GM21717 (cell line): ENCODE measurements at regions not wholly inside any gene's neighbourhood (a gene's known extent, or its start where the extent isn't known, plus 50 kb on each side); places are given as distances from the start of the nearest gene placed in this dataset.

ENCODE experiments used
- ATAC-seq: cut with Tn5 transposase; IDR thresholded peaks from one replicate; pipeline ENCODE4 v1.9.1; 2021; ENCODE audit warnings: mild to moderate bottlenecking, moderate library complexity; ENCODE audit not compliant: unreplicated experiment

DNA sequence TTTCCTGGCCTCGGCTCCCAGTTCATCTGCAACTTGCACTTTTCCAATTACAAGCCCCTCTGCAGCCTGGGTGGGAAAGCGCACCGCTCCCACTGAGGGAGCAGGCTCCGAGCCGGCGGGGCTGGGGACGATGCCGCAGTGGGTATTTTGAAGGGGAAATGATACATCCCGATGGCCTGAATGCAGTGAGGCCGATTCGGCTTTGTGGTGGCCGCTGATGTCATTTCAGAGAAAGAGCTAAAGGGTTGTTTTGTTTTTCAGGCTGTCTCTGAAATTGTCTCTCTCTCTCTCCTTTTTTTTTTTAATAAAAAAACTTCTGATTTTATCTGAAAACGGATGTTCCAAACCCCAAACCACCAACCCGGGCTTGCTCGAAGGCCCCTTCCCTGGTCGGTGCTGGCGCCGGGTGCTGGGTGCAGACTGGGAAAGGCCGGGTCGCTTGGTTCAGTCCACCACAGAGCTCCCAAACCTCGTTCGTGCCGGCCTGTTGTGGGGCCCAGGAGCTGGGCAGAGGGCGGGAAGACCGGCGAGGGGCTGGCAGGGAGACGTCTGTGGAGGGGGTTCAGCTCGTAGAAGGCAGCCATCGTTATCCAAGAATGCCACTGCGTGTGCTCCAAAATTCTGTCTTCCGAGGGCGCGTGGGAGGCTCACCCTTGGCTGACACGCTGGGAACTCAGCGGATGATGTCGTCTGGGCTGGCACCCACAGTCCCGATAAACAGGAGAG lies 102.8 kb downstream of the FOXL1 start:
- no peak for ATAC-seq

- ATAC-seq, result no peak
Measured at GRCh38 chr16:86681757-86682106, 103.4 kb downstream of the FOXL1 start.

DNA sequence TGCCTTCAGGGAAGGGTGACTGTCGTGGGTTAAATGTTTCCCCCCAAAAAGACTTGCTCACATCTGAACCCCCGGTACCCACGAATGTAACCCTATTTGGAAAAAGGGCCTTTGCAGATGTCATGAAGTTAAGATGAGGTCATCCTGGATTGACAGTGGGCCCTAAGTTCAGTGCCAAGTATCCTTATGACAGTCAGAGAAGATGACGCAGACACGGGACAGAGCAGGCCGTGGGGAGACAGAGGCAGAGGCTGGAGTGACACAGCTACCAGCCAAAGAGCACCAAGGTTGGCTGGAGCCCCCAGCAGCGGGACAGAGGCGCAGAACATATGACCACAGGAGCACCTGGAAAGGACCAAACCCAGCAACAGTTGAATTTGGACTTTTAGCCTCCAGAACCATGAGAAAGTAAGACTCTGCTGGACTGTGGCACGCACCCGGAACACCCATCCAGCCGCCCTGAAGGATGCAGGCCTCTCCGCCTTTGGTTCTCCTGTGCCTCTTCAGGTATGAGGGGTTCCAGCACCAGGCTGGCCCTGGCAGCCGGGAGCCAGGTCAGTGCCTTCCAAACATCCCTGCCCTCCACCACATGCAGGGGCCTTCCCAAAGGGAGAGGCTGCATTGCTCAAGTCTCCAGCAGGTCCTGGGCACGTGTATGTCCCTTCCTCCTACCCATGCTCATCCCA lies 104.0 kb downstream of the FOXL1 start:
- no peak for ATAC-seq

DNA sequence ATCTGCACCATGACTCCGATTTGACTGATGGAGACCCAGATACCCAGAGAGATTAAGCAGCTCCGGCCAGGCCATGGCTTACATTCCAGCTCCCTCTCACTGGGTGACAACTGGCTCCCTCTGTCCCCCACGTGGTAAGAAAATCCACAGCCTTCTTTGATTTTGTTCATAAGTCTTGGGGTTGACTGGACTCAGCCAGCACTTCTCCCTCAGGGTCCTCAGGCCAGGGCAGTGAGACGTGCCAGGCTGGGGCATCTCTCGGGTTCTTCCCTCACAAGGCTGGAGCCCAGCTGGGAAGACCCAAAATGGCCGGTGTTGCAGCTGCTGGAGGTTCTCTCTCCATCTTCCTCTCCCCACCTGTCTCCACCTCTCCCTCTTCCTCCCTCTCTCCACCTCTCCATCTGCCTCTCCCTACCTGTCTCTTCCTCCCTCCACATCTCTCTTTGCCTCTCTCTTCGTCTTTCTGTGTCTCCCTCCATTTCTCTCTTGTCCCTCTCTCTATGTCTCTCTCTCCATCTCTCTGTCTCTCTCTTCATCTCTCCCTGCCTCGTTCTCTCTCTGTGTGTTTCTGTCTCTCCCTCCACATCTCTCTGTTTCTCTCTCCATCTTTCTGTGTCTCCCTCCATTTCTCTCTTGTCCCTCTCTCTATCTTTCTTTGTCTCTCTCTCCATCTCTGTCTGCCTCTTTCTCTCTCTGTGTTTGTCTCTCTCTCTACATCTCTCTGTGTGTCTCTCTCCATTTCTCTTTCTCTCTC lies 105.3 kb downstream of the FOXL1 start:
- no peak for ATAC-seq

GRCh38 chr16:86685076-86685475 lies 106.7 kb downstream of the FOXL1 start:
- no peak for ATAC-seq

DNA sequence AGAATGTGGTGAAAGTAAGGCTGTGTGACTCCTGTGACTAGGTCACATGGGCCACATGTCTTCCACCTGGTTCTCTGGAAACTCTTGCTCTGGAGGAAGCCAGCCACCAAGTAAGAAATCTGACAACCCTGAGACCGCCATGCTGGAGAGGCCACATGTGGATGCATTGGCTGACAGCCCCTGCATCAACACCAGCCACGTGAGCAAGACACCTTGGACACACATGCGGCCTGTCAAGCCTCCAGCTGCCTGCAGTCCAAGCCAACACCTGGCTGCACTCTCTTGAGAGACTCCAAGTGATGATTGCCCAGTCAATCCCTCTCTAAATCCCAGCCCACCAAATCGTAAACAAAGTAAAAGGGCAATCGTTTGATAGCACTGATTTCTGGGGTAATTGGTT lies 112.6 kb downstream of the FOXL1 start:
- no peak for ATAC-seq

- ATAC-seq, result no peak
Measured at GRCh38 chr16:86692426-86692825, 114.1 kb downstream of the FOXL1 start.

DNA sequence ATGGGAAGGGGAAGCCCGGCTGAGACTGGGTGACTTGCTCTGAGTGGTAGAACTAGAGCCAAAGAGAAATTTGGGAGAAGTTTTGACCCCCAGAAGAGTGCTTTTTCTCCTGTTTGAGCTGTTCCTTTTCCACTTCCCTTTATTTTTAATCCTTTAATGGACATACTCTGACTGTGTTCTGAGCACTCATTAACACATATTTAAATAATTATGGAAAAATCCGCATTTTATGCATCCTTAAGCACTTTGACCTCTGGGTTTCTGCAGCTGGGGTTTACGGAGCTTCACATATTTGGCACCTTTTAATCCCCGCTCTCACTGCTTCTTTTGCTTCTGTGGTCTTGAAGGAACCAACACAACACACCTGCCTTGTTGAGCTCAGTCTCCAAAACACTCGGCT lies 114.7 kb downstream of the FOXL1 start:
- ATAC-seq, result no peak

DNA sequence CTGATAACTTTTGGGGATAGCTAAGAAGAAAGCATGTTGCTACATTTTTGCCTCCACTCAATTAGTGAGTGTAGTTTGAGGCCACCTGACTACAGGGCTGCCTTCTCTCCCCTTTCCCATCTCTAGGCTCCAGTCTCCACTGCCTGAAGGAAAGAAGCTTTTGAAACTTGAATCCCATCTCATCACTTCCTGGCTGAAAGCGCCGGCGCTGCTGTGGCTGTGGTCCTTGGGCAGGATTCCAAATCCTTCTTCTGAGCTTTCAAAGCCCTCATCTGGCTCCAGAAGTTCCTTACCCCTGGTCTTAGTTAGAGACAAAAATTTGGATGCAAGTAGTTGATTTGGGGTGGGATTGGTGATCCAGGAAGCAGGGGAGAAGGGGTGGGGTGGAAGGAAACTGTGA lies 119.4 kb downstream of the FOXL1 start:
- ATAC-seq, result no peak

- ATAC-seq, result no peak
Measured at GRCh38 chr16:86700046-86700945, 121.9 kb downstream of the FOXL1 start.

DNA sequence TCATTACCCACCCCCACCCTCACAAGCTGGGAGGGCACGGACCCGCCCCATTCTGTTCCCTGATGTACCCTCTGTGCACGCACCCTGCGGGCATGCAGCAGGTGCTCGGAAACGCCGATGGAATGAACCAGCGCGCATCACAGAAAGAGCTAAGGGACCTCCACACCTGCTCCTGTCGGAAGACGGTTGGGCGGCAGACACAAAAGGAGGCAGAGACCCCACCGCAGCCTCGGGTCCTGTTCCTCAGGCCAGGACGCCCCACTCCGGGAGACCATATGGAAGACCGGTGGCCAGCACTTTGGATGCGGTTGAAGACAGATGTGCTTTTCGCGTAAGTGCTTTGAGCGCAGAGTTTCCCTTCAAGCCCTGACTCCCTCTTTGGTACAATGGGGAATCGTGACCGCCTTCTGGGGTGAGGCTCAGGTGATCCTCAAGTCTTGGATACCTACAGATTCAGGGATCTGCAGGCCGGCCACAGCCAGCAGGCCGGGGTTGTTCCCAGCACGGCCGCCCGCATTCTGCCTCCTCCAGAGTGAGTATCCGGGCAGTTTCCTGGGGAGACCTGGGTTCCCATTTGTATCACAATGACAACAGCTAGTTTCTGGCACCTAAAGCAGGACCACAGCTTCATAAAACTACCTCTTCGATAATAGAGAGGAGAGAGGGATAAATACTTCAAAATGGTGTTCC lies 123.1 kb downstream of the FOXL1 start:
- no peak for ATAC-seq

DNA sequence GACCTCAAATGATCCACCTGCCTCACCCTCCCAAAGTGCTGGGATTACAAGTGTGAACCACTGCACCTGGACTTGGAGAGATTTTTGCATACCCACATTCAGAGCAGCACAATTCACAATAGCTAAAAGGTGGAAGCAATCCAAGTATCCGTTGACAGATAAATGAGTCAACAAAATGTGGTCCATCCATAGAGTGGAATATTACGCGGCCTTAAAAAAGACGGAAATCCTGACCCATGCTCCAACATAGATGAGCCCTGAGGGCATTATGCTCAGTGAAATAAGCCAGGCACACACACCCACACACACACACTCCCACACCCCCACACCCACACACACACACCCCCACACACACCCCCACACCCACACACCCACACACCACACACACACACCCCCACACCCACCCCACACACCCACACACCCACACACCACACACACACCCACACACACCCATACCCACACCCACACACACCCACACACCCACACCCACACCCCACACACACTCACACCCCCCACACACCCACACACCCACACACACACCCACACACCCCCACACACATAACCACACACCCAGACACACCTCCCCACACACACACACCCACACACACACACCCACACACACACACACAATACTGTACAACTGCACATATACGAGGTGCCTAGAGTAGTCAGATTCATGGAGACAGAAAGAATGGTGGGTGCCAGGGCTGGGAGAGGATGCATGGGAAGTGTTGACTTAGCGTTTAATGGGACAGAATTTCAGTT lies 124.7 kb downstream of the FOXL1 start:
- no peak for ATAC-seq

DNA sequence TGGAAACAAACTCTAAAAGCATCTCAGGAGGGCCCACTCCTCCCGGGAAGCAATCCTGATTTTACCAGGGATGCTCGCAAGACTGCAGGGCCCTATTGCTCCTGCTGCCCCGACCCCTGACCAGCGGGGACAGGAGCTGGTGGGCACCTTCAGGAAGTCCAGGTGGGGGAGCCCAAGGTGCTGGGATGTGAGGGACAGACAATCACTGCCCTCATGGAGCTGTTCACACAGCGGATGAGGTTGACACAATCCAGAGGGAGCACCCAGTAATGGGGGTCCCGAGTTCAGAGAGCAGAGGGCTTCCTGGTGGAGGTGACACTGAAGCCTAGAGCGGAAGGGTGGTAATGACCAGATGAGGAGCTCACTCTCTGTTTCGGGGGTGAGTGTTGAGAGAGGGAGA lies 126.2 kb downstream of the FOXL1 start:
- ATAC-seq, result no peak

DNA sequence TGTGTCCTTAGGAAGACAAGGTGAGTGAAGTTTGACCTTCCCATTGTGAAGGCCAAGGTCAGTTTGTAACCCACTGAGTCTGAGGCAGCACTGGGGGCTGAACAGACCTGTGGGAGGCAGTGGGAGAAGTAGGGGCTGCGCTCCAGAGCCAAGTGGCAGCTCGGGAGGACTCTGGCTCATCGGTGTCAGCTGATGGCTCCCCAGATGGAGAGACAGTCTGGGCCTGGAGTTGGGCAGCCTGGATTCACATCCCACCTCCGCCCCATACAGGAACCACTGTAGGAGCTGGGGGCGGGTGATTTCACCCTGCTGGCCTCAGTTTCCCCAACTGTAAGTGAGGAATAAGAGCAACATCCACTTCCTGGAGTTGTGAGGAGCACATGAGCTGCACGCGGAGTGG lies 128.4 kb downstream of the FOXL1 start:
- ATAC-seq, result no peak

DNA sequence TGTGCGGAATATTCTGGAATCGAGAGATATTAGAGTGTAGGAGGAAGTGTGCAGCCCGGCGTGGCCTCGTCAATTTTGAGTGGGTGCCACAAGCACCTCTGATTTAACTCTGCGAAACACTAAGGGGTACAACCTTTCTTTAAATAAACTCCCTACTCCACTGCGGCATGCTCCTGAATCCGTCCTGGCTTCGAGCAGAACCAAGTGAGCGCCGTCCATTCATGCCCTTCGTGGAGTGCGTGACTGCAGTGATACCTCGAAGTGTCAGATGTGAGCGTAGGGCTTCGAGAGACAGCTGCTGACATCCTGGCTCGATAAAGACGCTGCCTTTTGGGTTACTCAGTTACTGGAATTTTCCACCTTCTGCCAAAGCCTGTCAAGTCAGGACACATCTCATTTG lies 128.8 kb downstream of the FOXL1 start:
- ATAC-seq, result no peak

GRCh38 chr16:86707581-86707980 lies 129.2 kb downstream of the FOXL1 start:
- no peak for ATAC-seq

GRCh38 chr16:86708431-86708830 lies 130.1 kb downstream of the FOXL1 start:
- ATAC-seq, result no peak

DNA sequence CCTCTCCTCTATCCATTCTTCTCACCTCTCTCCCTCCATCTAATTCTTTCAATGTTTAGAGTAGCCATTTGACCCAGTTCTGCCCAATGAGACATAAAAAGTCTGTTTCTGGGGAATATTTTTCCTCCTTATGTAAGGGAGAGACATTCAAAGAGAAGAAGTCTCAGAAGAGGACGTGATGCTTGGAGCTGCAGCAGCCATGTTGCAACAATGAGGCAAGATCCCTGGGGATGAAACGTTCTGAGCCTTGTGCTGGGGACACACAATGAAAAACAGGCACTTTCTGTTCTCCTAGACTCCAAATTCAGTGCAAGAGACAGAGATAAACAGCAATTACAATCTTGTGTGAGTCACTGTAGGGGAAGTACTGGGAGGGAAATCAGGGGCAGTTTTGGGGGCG lies 130.8 kb downstream of the FOXL1 start:
- no peak for ATAC-seq

- no peak for ATAC-seq
Measured at GRCh38 chr16:86709902-86710601, 131.7 kb downstream of the FOXL1 start.
